Left colon (tissue), 2 donors: ENCODE measurements at regions not wholly inside any gene's neighbourhood (a gene's known extent, or its start where the extent isn't known, plus 50 kb on each side); places are given as distances from the start of the nearest gene placed in this dataset.
"Not testable (repeated sequence)": the region's sequence is repeated elsewhere in the genome, so short reads cannot be mapped to it uniquely, and the experiment has no call there.

ENCODE experiments used
- ATAC-seq: fragments of 200-7000 bp; cut with Tn5 transposase; one replicate; pipeline ENCODE4 v1.9.1; 2020; ENCODE audit warnings: mild to moderate bottlenecking, moderate library complexity
- DNase-seq, 2 donors: peaks; one replicate each; pipeline ENCODE4 v3.0.0-alpha.2; 2020
- intact Hi-C, 2 donors: fragments of 100-400 bp; cut with DNase I in 1 of 2; cut with micrococcal nuclease in 1 of 2; formaldehyde crosslinking; loops; one replicate each; pipeline versions ENCODE4 v1.11.2 to v1.14.0; 2022; cut with DNase I, micrococcal nuclease
- donor health status: DM: no; HTN: no; CAD: no.
- donor health status: DM: yes; HTN: yes; CAD: no.

GRCh38 chr3:139225548-139225947, 118.3 kb upstream of the MRPS22 start:
- ATAC-seq (no peak), DNase-seq (no peak)
- intact Hi-C loops: no loop called here

- DNase-seq (no peak), ATAC-seq (no peak)
- intact Hi-C loops: no loop called here
These were observed 117.1 kb upstream of the MRPS22 start for GRCh38 chr3:139226731-139227130.

GRCh38 chr3:139227165-139227564, 116.7 kb upstream of the MRPS22 start:
- intact Hi-C loops: no loop called here
- DNase-seq (no peak), ATAC-seq (no peak)

GRCh38 chr3:139227827-139228226, 116.0 kb upstream of the MRPS22 start:
- no peak for DNase-seq
- intact Hi-C loops: no loop called here
- ATAC-seq: no peak

- no peak for DNase-seq
- intact Hi-C loops: no loop called here
- ATAC-seq: no peak
These were observed 113.4 kb upstream of the MRPS22 start for GRCh38 chr3:139230391-139230790.

- no peak for ATAC-seq
These were observed 112.1 kb upstream of the MRPS22 start for GRCh38 chr3:139231555-139232281.

GRCh38 chr3:139232341-139232740, 111.5 kb upstream of the MRPS22 start:
- DNase-seq, ATAC-seq, intact Hi-C loops: not testable (repeated sequence)

More at GRCh38 chr3:139231555-139232281, 112.1 kb upstream of the MRPS22 start:
- intact Hi-C loops: no loop called here
- DNase-seq: no peak

GRCh38 chr3:139234491-139234890, 109.3 kb upstream of the MRPS22 start:
- DNase-seq (no peak), ATAC-seq (no peak)
- intact Hi-C loops: no loop called here

GRCh38 chr3:139235192-139235591, 108.6 kb upstream of the MRPS22 start:
- DNase-seq: no peak
- intact Hi-C loops: no loop called here
- ATAC-seq: no peak

- intact Hi-C loops: no loop called here
- DNase-seq: no peak
- ATAC-seq: no peak
These were observed 107.5 kb upstream of the MRPS22 start for GRCh38 chr3:139236336-139236735.

- intact Hi-C loops: no loop called here
- DNase-seq (no peak), ATAC-seq (no peak)
These were observed 105.4 kb upstream of the MRPS22 start for GRCh38 chr3:139238281-139239030.

GRCh38 chr3:139239550-139239949, 104.3 kb upstream of the MRPS22 start:
- intact Hi-C loops: no loop called here
- ATAC-seq (no peak), DNase-seq (no peak)

- DNase-seq (no peak), ATAC-seq (no peak)
- intact Hi-C loops: no loop called here
These were observed 102.0 kb upstream of the MRPS22 start for GRCh38 chr3:139241783-139242182.

GRCh38 chr3:139243710-139244109, 100.1 kb upstream of the MRPS22 start:
- DNase-seq (no peak), ATAC-seq (no peak)
- intact Hi-C loops: no loop called here

- ATAC-seq (no peak), DNase-seq (no peak)
- intact Hi-C loops: no loop called here
These were observed 95.1 kb upstream of the MRPS22 start for GRCh38 chr3:139248593-139249255.

- ATAC-seq: no peak
- no peak for DNase-seq
- intact Hi-C loops: no loop called here
These were observed 92.3 kb upstream of the MRPS22 start for GRCh38 chr3:139251529-139251928.

- ATAC-seq: no peak
These were observed 91.1 kb upstream of the MRPS22 start for GRCh38 chr3:139252719-139253118.

GRCh38 chr3:139258276-139258675, 85.5 kb upstream of the MRPS22 start:
- no peak for DNase-seq
- intact Hi-C loops: no loop called here
- ATAC-seq: no peak

More at GRCh38 chr3:139252719-139253118, 91.1 kb upstream of the MRPS22 start:
- intact Hi-C loops: no loop called here
- no peak for DNase-seq

- DNase-seq (no peak), ATAC-seq (no peak)
- intact Hi-C loops: no loop called here
These were observed 84.4 kb upstream of the MRPS22 start for GRCh38 chr3:139259398-139259797.

GRCh38 chr3:139260041-139260486, 83.8 kb upstream of the MRPS22 start:
- ATAC-seq: no peak
- intact Hi-C loops: no loop called here
- no peak for DNase-seq
